ENCODE measurements at regions not wholly inside any gene's neighbourhood (a gene's known extent, or its start where the extent isn't known, plus 50 kb on each side); places are given as distances from the start of the nearest gene placed in this dataset.

DNA sequence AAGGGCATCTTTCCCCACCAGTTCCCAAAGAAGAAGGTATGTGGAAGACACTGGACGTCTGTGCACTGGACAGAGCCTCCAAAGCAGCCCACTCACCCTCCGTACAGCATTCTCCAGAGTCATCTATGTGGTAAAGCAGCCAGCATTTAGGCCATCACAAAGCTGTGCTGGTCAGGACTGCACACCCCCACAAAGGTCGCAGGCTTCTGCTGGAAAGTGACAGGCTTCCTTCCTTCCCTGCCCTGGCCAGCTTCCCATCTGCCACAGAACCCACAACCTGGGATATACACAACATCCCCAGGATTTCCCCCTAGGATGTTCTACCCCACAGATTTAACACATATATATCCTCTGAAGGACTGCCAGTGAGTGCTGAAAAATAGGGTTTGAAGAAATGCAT is 64.6 kb upstream of the GALNT15 start:
- TF ChIP-seq, protein P1, sequence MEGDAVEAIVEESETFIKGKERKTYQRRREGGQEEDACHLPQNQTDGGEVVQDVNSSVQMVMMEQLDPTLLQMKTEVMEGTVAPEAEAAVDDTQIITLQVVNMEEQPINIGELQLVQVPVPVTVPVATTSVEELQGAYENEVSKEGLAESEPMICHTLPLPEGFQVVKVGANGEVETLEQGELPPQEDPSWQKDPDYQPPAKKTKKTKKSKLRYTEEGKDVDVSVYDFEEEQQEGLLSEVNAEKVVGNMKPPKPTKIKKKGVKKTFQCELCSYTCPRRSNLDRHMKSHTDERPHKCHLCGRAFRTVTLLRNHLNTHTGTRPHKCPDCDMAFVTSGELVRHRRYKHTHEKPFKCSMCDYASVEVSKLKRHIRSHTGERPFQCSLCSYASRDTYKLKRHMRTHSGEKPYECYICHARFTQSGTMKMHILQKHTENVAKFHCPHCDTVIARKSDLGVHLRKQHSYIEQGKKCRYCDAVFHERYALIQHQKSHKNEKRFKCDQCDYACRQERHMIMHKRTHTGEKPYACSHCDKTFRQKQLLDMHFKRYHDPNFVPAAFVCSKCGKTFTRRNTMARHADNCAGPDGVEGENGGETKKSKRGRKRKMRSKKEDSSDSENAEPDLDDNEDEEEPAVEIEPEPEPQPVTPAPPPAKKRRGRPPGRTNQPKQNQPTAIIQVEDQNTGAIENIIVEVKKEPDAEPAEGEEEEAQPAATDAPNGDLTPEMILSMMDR (IDR thresholded peaks at IDR 0.05), result no peak

DNA sequence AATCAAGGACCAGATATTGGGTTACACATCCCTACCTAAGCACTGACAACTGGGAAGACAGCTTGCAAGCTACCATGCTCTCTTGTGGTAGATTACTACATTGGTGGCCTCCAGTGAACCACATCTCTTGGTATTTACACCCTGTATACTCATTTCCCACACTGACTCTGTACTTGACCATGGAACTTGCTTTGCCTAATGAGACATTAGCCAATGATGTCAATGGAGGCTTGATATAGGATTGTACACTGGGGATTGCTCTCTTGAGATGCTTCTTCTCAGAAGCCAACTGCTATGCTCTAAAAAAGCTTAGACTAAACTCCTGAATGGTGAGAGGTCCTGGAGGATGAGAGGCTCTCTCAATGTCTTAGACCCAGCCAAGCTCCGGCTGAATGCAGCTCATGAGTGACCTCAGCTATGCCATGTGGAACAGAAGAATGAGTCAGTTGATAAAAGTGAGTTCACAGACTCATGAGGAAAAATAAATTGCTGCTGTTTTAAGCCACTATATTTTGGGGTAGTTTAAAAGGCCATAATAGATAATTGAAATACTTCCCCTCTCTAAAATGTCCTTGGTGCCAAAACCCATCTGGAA is 61.5 kb upstream of the GALNT15 start:
- TF ChIP-seq, protein P1 (IDR thresholded peaks at IDR 0.05), result no peak

DNA sequence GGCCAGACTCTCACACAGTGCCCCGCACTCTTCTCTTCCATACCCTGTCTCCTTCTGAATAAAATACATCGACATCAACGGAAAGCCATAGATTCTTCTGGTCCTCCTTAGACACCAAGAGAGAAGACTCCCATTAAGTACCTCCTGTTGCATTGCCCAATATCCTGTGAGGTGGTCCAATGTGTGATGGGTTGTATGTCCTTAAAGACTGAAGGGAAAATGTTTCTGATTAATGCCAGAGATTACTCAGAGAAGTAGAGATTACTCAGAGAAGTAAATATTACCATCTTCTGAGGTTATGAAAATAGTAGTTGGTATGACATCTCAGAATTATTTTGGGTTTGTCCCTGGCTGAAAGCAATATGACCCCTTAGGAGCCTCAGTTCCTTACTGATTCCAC is 60.8 kb upstream of the GALNT15 start:
- TF ChIP-seq, protein P1 (IDR thresholded peaks at IDR 0.05), result no peak

DNA sequence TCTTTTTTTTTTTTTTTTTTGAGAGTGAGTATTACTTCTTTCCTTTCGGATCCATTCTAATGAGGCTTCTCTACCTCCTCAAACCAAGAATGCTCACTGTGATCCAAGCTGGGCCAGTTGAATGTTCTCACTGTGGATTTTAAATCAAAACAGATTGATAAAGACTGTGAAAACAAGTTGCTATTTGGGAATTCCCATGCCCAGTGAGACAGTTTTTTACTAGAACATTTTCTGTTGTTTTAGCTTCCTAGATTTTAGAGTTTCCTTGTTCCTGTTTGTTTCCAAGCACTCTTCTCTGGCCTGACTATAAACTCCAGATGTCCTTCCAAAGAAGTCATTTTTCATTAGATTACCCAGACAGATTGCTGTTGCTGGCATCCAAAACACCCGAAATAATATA is 60.1 kb upstream of the GALNT15 start:
- TF ChIP-seq, protein P1 (IDR thresholded peaks at IDR 0.05), result no peak

DNA sequence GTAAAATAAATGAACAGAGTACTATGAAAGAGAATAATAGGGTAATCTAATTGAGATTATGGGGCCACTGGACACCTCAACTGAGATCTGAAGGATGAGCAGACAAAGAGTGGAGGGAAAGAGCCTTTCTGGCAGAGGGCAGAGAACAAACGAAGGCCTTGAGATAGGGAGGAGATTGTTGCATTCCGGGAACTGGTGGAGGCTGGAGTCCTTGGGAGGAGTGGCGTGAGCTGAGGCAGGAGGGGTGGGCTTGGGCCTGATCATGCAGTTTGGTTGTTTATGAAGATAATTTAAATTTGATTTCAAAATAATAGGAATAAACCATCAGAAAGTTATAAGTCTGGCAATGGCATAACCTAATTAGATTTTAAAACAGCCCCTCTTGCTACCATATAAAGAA is 59.5 kb upstream of the GALNT15 start:
- TF ChIP-seq, protein P1 (IDR thresholded peaks at IDR 0.05), result no peak

DNA sequence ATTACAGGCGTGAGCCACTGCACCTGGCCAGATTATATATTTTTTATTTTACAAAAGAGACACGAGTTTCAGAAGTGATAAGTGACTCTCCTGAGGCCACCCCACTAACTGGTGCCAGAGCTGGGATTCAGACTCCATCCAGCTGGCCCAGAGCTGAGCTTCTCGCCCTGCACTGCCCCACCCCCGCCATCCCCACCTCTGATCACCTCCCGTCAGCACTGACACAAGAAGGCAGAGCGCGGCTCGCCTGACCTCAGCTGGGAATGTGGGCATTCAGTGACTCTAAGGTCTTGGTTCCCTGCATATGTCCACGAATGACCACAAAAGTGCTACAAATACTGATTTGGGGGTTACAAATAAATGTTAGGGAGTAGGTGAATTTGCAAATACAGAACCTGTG is 56.1 kb upstream of the GALNT15 start:
- TF ChIP-seq, protein P1 (IDR thresholded peaks at IDR 0.05), result no peak

DNA sequence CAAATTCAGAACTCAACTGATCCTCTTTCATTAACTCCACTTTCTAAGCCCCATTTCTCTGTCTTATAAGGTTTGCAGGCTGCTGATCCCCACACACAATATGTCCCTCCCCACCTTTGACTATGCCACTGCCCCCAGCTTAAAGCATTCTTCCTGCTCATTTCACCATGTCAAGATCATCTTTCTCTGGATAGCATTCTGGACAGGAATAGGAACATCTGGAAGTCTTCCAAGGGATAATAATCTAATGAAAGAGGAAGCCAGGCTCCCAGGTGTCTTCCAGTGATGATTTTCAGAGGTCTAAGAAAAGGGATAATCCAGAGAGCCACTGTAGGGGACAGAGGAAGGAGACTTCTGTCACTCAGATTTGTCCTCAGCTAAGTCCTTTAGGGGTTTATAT is 54.6 kb upstream of the GALNT15 start:
- TF ChIP-seq, protein P1 (IDR thresholded peaks at IDR 0.05), result no peak

DNA sequence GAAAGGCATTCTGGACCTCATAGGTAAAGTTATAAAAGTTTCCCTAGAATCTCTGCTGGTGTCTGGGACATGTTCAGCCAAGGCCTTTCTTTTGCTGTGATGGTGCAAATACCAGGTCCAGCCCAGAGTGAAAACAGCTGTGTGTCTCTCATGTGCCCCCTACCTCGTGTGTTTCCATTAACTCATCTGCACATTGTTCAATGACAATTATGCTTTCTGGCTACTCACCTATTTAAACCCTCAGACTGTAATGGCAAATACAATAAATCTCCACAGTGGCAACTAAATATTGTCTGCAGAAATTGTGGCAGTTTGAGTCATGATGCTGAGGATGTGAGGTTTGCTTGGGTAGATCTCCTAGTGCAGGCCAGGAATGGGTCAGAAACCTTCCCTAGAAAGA is 53.1 kb upstream of the GALNT15 start:
- TF ChIP-seq, protein P1 (IDR thresholded peaks at IDR 0.05), result no peak

Data from LNCAP (cell line).